ENCODE measurements at regions not wholly inside any gene's neighbourhood (a gene's known extent, or its start where the extent isn't known, plus 50 kb on each side); places are given as distances from the start of the nearest gene placed in this dataset.

- H3K9me3 ChIP-seq: no peaks in the 10 kb centered on the region
- in situ Hi-C loops (cut with MboI; ENCODE audit: low sequenced_read_pairs in 4 of 4): no loop called here
- H3K27ac ChIP-seq: peak overlapping the region in 1 of 4 donors; percentile 15
- intact Hi-C loops (cut with DNase I; ENCODE audit: low total_unique reads): no loop called here
- DNase-seq (no peak), ATAC-seq (no peak)
- no peak for TF ChIP-seq CTCF (IDR thresholded peaks at IDR 0.05 in 4 of 5, conservative IDR thresholded peaks at IDR 0.05 in 1 of 5)
- TF ChIP-seq POLR2A (IDR thresholded peaks at IDR 0.05): no peak
- H3K36me3 ChIP-seq: no peaks in the 10 kb centered on the region
- no peak overlapping the region for H3K4me3 ChIP-seq
- H3K4me1 ChIP-seq: no peaks in the 10 kb centered on the region
- H3K27me3 ChIP-seq: no peaks in the 10 kb centered on the region
Measured at GRCh38 chr14:71363946-71364925, 457.0 kb downstream of the PCNX1 start.

GRCh38 chr14:71365361-71365760, 458.1 kb downstream of the PCNX1 start:
- Histone ChIP-seq H3K27me3 (no peaks in the 10 kb centered on the region), H3K27ac (no peak overlapping the region), H3K4me3 (no peak overlapping the region), H3K4me1 (no peaks in the 10 kb centered on the region), H3K9me3 (no peaks in the 10 kb centered on the region), H3K36me3 (no peaks in the 10 kb centered on the region)
- ATAC-seq (no peak), DNase-seq (no peak)
- intact Hi-C loops (cut with DNase I; ENCODE audit: low total_unique reads) (no loop called here), in situ Hi-C loops (cut with MboI; ENCODE audit: low sequenced_read_pairs in 4 of 4) (no loop called here)
- no peak for TF ChIP-seq CTCF (IDR thresholded peaks at IDR 0.05 in 4 of 5, conservative IDR thresholded peaks at IDR 0.05 in 1 of 5)
- TF ChIP-seq POLR2A (IDR thresholded peaks at IDR 0.05): no peak

- TF ChIP-seq CTCF (IDR thresholded peaks at IDR 0.05 in 4 of 5, conservative IDR thresholded peaks at IDR 0.05 in 1 of 5): no peak
- TF ChIP-seq POLR2A (IDR thresholded peaks at IDR 0.05): no peak
- in situ Hi-C loops (cut with MboI; ENCODE audit: low sequenced_read_pairs in 4 of 4): no loop called here
- no peaks in the 10 kb centered on the region for H3K36me3 ChIP-seq
- no peaks in the 10 kb centered on the region for H3K9me3 ChIP-seq
- intact Hi-C loops (cut with DNase I; ENCODE audit: low total_unique reads): no loop called here
- no peak overlapping the region for H3K4me3 ChIP-seq
- DNase-seq: no peak
- H3K4me1 ChIP-seq: no peaks in the 10 kb centered on the region
- H3K27me3 ChIP-seq: no peaks in the 10 kb centered on the region
- no peak for ATAC-seq
- no peak overlapping the region for H3K27ac ChIP-seq
Measured at GRCh38 chr14:71366861-71367260, 459.6 kb downstream of the PCNX1 start.

GRCh38 chr14:71371711-71372396, 464.6 kb downstream of the PCNX1 start:
- no peak for ATAC-seq
- intact Hi-C loops (cut with DNase I; ENCODE audit: low total_unique reads): no loop called here

More at GRCh38 chr14:71371711-71372396, 464.6 kb downstream of the PCNX1 start:
- TF ChIP-seq POLR2A (IDR thresholded peaks at IDR 0.05) (no peak), CTCF (IDR thresholded peaks at IDR 0.05 in 4 of 5, conservative IDR thresholded peaks at IDR 0.05 in 1 of 5) (no peak)
- Histone ChIP-seq H3K27ac (no peak overlapping the region), H3K9me3 (no peaks in the 10 kb centered on the region), H3K4me3 (no peak overlapping the region), H3K36me3 (no peaks in the 10 kb centered on the region), H3K27me3 (no peaks in the 10 kb centered on the region), H3K4me1 (no peaks in the 10 kb centered on the region)
- in situ Hi-C loops (cut with MboI; ENCODE audit: low sequenced_read_pairs in 4 of 4): no loop called here
- DNase-seq: no peak

Measured in gastrocnemius medialis (tissue), 4 donors.